Astrocyte of the spinal cord (primary cell): ENCODE measurements at regions not wholly inside any gene's neighbourhood (a gene's known extent, or its start where the extent isn't known, plus 50 kb on each side); places are given as distances from the start of the nearest gene placed in this dataset.

Experiments used
- DNase-seq: peaks from one replicate; pipeline ENCODE4 v3.0.0; 2011; ENCODE audit warnings: low read depth, low spot score
- H3K4me3 ChIP-seq: 2 replicates; pipeline ENCODE4 v1.5.1; 2011; ENCODE audit warnings: low read depth, mild to moderate bottlenecking, low read length, moderate library complexity
- CTCF ChIP-seq: IDR thresholded peaks from 2 replicates; pipeline ENCODE4 v1.5.1; 2012; ENCODE audit warnings: low read depth, mild to moderate bottlenecking, low read length, inconsistent platforms
- in situ Hi-C: cut with HindIII; loops from 2 replicates; pipeline ENCODE4 v1.10.0; 2017; ENCODE audit warnings: low sequenced_read_pairs

- in situ Hi-C loops, result no loop called here
- DNase-seq, result no peak
- no peak overlapping the region for H3K4me3 ChIP-seq
- TF ChIP-seq CTCF, result no peak
Measured at GRCh38 chr10:64515970-64516699, 994.9 kb downstream of the REEP3 start.

DNA sequence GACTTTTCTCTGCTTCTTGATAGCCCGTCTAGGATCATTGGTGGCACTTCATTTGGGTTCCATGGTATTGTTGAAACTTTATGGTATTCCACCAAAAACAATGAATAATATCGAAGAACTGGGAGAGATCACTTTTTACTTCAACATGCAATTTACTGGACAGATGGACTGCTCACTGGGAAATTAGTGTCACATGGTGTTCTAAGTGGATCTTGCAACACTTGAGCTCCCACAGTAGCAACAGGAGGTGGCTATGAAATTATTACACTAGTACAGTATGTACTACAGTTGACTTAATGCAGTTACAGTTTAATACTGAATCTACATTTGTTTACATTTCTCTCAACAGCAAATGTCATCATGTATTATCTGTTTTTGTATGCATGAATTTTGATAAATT lies 997.3 kb downstream of the REEP3 start:
- no peak for TF ChIP-seq CTCF
- H3K4me3 ChIP-seq, result no peak overlapping the region
- DNase-seq, result no peak
- in situ Hi-C loops, result no loop called here

- no peak for TF ChIP-seq CTCF
Measured at GRCh38 chr10:64519427-64519826, 998.2 kb downstream of the REEP3 start.

GRCh38 chr10:64519831-64520230 lies 998.6 kb downstream of the REEP3 start:
- no peak overlapping the region for H3K4me3 ChIP-seq
- TF ChIP-seq CTCF, result no peak
- in situ Hi-C loops, result no loop called here
- DNase-seq, result no peak

More at GRCh38 chr10:64519427-64519826, 998.2 kb downstream of the REEP3 start:
- in situ Hi-C loops, result no loop called here
- no peak overlapping the region for H3K4me3 ChIP-seq
- DNase-seq, result no peak

GRCh38 chr10:64523065-64523759 lies 1002.0 kb downstream of the REEP3 start:
- no peak for TF ChIP-seq CTCF
- H3K4me3 ChIP-seq, result no peak overlapping the region
- DNase-seq, result no peak
- in situ Hi-C loops, result no loop called here

- TF ChIP-seq CTCF, result no peak
- no peak for DNase-seq
- in situ Hi-C loops, result no loop called here
- no peak overlapping the region for H3K4me3 ChIP-seq
Measured at GRCh38 chr10:64528294-64529002, 1007.2 kb downstream of the REEP3 start.
